GM12891 (cell line): ENCODE measurements at regions not wholly inside any gene's neighbourhood (a gene's known extent, or its start where the extent isn't known, plus 50 kb on each side); places are given as distances from the start of the nearest gene placed in this dataset.

Experiments
- PAX5 ChIP-seq: IDR thresholded peaks from 2 replicates; pipeline ENCODE4 v1.6.1; 2011; ENCODE audit warnings: low read length, moderate library complexity, mild to moderate bottlenecking; ENCODE audit not compliant: insufficient read depth, severe bottlenecking
- POLR2A ChIP-seq: IDR thresholded peaks from 2 replicates; pipeline ENCODE4 v1.6.1; 2011; ENCODE audit warnings: low read depth, low read length, control low read depth
- POLR2AphosphoS5 ChIP-seq: IDR thresholded peaks from 2 replicates; pipeline ENCODE4 v1.6.1; 2011; ENCODE audit warnings: low read depth, low read length, control low read depth
- POU2F2 ChIP-seq: IDR thresholded peaks from 2 replicates; pipeline ENCODE4 v1.6.1; 2011; ENCODE audit warnings: low read depth, mild to moderate bottlenecking, control low read depth, low read length, moderate library complexity
- SPI1 ChIP-seq: IDR thresholded peaks from 2 replicates; pipeline ENCODE4 v1.6.1; 2011; ENCODE audit warnings: low read depth, low read length, control low read depth
- TAF1 ChIP-seq: IDR thresholded peaks from 2 replicates; pipeline ENCODE4 v1.6.1; 2011; ENCODE audit warnings: low read depth, low read length, control low read depth

- TF ChIP-seq POLR2A (no peak), POLR2AphosphoS5 (no peak), SPI1 (no peak), TAF1 (no peak), PAX5 (no peak), POU2F2 (no peak)
These were observed 299.3 kb upstream of the ARGLU1 start for GRCh38 chr13:106867249-106867648.
